ENCODE measurements at regions not wholly inside any gene's neighbourhood (a gene's known extent, or its start where the extent isn't known, plus 50 kb on each side); places are given as distances from the start of the nearest gene placed in this dataset.

- no peak for DNase-seq (ENCODE audit: low spot score)
These were observed 262.0 kb downstream of the PAX1 start for GRCh38 chr20:21967481-21967880.

DNA sequence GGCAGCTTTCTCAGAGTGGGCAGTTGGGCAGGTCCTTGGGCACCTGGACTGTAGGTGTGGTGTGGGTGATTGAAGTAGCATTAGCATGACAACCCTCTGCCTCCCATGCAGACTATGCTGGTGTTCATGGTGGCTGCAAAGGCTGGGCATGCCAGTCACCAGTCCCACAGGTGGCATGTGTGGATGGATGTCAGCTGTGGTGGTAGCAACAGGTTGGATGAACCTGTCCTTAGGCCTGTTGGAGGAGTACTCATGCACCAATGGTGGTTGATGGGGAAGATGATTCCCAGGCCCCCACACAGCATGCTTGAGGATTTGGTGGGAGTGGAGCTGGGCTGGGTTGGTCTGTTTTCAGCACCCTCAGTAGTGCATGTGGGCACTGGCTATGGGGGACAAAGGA, 251.1 kb downstream of the PAX1 start:
- no peak for DNase-seq (ENCODE audit: low spot score)

- DNase-seq (ENCODE audit: low spot score) = no peak
These were observed 241.9 kb downstream of the PAX1 start for GRCh38 chr20:21947406-21947805.

GRCh38 chr20:21944227-21944626, 238.8 kb downstream of the PAX1 start:
- no peak for DNase-seq (ENCODE audit: low spot score)

GRCh38 chr20:21941941-21942805, 236.7 kb downstream of the PAX1 start:
- no peak for DNase-seq (ENCODE audit: low spot score)

GRCh38 chr20:21936720-21937380, 231.4 kb downstream of the PAX1 start:
- DNase-seq (ENCODE audit: low spot score) = no peak

- no peak for DNase-seq (ENCODE audit: low spot score)
These were observed 230.8 kb downstream of the PAX1 start for GRCh38 chr20:21936261-21936660.

GRCh38 chr20:21933526-21933925, 228.1 kb downstream of the PAX1 start:
- DNase-seq (ENCODE audit: low spot score) = no peak

DNA sequence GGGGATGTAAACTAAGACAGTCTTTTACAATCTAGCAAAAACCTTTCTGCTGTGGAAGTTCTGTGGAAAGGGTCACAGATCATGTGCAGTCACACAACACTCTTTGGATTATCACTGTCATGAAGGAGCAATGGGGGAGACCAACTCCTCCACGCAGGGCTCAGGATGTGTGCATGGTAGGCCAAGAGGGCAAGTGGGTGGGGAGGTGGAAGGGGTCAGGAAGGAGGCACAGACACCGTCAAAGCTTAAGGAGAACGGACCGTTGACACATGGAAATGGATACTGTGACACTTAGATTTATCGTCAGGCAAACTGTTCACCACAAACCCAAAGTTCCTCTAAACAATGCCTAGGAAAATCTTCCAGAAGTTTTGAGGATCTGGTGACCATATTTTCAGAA, 215.8 kb downstream of the PAX1 start:
- no peak for DNase-seq (ENCODE audit: low spot score)

GRCh38 chr20:21920211-21920610, 214.7 kb downstream of the PAX1 start:
- DNase-seq (ENCODE audit: low spot score) = no peak

DNA sequence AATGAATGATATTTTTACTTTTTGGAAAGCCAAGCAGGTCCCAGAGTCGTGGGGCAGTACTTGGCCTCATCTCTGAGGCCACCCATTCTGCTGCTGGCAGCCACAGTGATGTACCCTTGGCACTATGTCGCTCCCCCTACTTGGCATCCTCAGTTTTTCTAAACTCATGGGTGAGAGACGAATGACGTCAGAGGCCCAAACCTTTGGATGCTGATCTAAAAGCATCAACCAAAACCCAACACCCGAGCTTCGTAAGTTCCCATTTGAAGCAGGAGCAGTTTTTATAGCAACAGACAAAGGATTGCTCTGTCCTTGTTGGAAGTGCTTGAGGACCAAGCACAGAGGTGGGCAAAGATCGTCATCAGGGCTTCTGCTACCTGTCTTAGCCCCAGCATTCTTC, 212.9 kb downstream of the PAX1 start:
- no peak for DNase-seq (ENCODE audit: low spot score)

DNA sequence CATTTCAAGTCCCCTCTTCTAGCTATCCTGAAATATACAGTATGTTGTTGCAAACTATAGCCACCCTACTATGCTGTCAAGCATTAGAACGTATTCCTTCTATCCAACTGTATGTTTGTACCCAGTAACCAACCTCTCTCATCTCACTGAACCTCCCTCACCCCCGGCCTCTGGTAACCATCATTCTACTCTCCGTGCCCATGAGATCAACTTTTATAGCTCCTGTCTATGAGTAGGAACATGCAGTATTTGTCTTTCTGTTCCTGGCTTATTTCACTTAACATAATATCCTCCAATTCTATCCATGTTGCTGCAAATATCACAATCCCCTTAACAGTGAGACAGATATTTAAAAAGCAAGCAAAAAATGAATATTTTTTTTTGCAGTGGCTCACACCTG, 196.9 kb downstream of the PAX1 start:
- DNase-seq (ENCODE audit: low spot score) = no peak

DNA sequence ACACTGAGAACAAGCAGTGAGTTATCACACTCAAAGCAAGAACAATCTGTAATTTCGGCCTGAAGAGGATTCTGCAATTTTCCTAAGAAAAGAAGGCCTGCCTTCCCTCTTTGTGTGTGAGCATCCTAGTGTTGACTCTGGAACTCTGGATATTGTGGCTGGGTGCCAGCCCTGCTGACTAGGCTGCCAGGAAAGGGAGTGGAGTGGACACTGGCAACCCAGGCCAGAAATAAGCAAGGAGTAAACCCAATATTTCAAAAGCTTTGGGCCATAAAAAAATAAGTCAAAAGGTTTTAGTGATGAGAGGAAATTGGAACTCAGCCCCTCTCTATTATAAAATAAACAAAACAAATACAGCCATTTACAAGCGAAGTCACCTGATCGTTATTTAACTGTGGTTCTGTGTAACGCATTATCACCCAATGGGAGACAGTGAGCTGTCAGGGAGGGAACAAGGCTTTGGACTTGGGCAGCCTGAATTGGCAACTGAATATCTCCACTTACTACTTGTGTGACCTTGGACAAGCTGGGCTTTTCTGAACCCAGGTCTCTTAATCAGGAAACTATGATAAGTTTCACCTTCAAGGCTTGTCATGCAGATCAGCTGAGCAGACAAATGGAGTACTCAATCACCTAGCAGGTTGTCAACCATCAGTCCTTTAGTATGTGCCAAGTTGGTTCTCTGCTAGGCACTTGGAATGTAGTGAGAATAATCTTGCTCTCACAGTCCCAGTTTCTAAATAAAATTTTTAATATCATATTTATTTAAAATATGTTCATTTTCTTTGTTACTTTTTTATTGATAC, 196.2 kb downstream of the PAX1 start:
- no peak for DNase-seq (ENCODE audit: low spot score)

DNA sequence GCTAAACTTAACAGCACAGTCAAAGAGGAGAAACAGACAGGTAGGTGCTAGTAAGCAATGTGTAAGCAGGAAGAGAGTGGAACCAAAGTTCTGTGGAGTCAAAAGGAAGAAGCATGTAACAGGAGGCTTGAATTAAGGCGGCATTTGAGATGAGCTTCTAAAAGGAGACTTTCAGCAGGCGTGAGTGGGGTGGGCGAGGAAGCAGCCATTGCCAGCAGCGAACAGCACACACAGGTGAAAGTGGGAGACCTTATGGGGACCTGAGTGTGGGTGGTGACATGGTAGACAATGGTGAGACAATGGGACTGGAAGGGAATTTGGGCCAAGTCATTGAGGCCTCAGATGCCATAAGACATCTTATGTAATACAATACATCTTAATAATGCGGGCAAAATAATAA, 195.0 kb downstream of the PAX1 start:
- no peak for DNase-seq (ENCODE audit: low spot score)

DNA sequence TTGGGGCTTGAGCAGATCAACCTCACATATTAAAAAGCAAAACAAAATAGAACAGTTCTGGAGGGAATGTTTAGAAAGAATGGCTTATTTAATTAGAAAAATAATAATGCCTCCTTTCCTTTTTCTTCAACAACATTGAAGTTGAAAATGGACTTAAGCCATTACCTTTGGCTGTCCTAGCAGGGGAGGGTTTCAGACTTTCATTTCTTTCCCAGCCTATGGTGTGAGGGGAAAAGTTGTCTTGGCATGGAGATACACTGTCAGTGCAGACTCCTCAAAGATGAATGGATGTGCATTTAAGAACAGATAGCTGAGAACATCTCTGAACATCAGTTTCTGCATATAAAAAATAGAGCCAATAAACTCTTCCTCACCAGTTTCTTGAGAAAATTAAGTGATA, 169.5 kb downstream of the PAX1 start:
- no peak for DNase-seq (ENCODE audit: low spot score)

GRCh38 chr20:21874127-21874526, 168.7 kb downstream of the PAX1 start:
- DNase-seq (ENCODE audit: low spot score) = no peak

GRCh38 chr20:21873291-21873690, 167.8 kb downstream of the PAX1 start:
- DNase-seq (ENCODE audit: low spot score) = no peak

GRCh38 chr20:21867811-21868210, 162.3 kb downstream of the PAX1 start:
- DNase-seq (ENCODE audit: low spot score) = no peak

- no peak for DNase-seq (ENCODE audit: low spot score)
These were observed 161.9 kb downstream of the PAX1 start for GRCh38 chr20:21867353-21867752.

DNA sequence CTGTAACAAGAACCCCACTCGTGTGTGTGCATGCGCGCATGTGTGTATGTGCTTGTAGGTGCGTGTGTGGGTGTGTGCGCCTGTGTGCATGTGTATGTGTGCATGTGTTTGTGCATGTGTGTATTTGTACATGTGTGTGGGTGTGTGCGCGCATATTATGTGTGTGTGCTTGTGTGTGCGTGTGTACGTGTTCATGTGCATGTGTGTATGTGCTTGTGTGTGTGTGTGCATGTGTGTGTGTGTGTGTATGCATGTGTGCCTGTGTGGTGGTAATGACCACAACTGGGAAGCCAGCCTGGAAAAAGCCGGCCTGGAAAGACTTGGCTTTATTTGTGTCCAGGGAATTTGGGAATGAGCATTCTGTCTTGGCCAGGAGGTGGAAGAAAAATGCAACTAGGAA, 157.5 kb downstream of the PAX1 start:
- no peak for DNase-seq (ENCODE audit: low spot score)

- DNase-seq (ENCODE audit: low spot score) = no peak
These were observed 156.9 kb downstream of the PAX1 start for GRCh38 chr20:21862259-21862946.

- DNase-seq (ENCODE audit: low spot score) = no peak
These were observed 135.5 kb downstream of the PAX1 start for GRCh38 chr20:21840991-21841390.

All from LoVo (cell line).